CD14-positive monocyte (primary cell): ENCODE measurements at regions not wholly inside any gene's neighbourhood (a gene's known extent, or its start where the extent isn't known, plus 50 kb on each side); places are given as distances from the start of the nearest gene placed in this dataset.

Experiments used
- DNase-seq, 3 donors: peaks; one replicate each; pipeline ENCODE4 v3.0.0-alpha.2; 2011 to 2022
- H2AFZ ChIP-seq: 2 replicates; pipeline ENCODE4 v1.6.0; 2012; ENCODE audit warnings: mild to moderate bottlenecking, low read depth, low read length, inconsistent platforms; ENCODE audit not compliant: insufficient read depth, poor library complexity, severe bottlenecking
- H3K27ac ChIP-seq, 2 donors: 1 replicate in 1 of 2; 2 replicates in 1 of 2; pipeline ENCODE4 v1.5.1; 2012 to 2013; ENCODE audit warnings: low read length in 2 of 2, control low read depth in 1 of 2, inconsistent platforms in 1 of 2, low read depth in 1 of 2, mild to moderate bottlenecking in 1 of 2
- H3K27me3 ChIP-seq, 2 donors: one replicate each; pipeline versions ENCODE4 v1.6.0 to v1.6.1; 2011 to 2013; ENCODE audit warnings: low read length in 2 of 2; ENCODE audit not compliant: control insufficient read depth in 2 of 2, insufficient read depth in 2 of 2
- H3K36me3 ChIP-seq, 2 donors: replicated peaks in 1 of 2; 1 replicate in 1 of 2; 2 replicates in 1 of 2; pipeline versions ENCODE4 v1.5.1 to v1.6.1; 2012 to 2013; ENCODE audit warnings: low read length in 2 of 2, control low read depth in 1 of 2, inconsistent platforms in 1 of 2, mild to moderate bottlenecking in 1 of 2; ENCODE audit not compliant: insufficient read depth in 2 of 2, control insufficient read depth in 1 of 2
- H3K4me1 ChIP-seq, 2 donors: 1 replicate in 1 of 2; 2 replicates in 1 of 2; pipeline versions ENCODE4 v1.5.1 to v1.6.1; 2012 to 2013; ENCODE audit warnings: low read length in 2 of 2, control low read depth in 1 of 2, inconsistent platforms in 1 of 2, mild to moderate bottlenecking in 1 of 2, moderate library complexity in 1 of 2; ENCODE audit not compliant: insufficient read depth in 2 of 2, control insufficient read depth in 1 of 2
- H3K4me2 ChIP-seq: replicated peaks from 2 replicates; pipeline ENCODE3; 2012; ENCODE audit warnings: low read length, moderate library complexity, mild to moderate bottlenecking; ENCODE audit not compliant: poor library complexity, severe bottlenecking; ENCODE audit errors: extremely low read depth
- H3K4me3 ChIP-seq, 3 experiments: fragments of 200-600 bp in 1 of 3; sonication (generic) in 1 of 3; replicated peaks in 1 of 3; 1 replicate in 2 of 3; 2 replicates in 1 of 3; pipeline ENCODE4 v1.5.1; 2011 to 2013; ENCODE audit warnings: low read length in 3 of 3, mild to moderate bottlenecking in 3 of 3, control low read depth in 2 of 3, low read depth in 2 of 3, inconsistent platforms in 1 of 3, moderate library complexity in 1 of 3
- H3K79me2 ChIP-seq: 2 replicates; pipeline ENCODE4 v1.6.0; 2012; ENCODE audit warnings: mild to moderate bottlenecking, control low read depth, inconsistent platforms, low read length, moderate library complexity; ENCODE audit not compliant: insufficient read depth
- H3K9ac ChIP-seq: 2 replicates; pipeline ENCODE4 v1.6.0; 2017; ENCODE audit warnings: low read length, mild to moderate bottlenecking; ENCODE audit not compliant: insufficient read depth, poor library complexity, severe bottlenecking
- H3K9me3 ChIP-seq, 2 donors: replicated peaks in 1 of 2; 1 replicate in 1 of 2; 2 replicates in 1 of 2; pipeline versions ENCODE4 v1.5.1 to v1.6.1; 2012 to 2013; ENCODE audit warnings: low read length in 2 of 2, control low read depth in 1 of 2; ENCODE audit not compliant: control insufficient read depth in 1 of 2, insufficient read depth in 1 of 2
- H4K20me1 ChIP-seq: 2 replicates; pipeline ENCODE4 v1.6.0; 2012; ENCODE audit warnings: mild to moderate bottlenecking, low read length, control low read depth, moderate library complexity; ENCODE audit not compliant: insufficient read depth
- H3K27ac Mint-ChIP-seq, 7 donors: one replicate each; pipeline ENCODE4 v1.8.0; 2020; ENCODE audit warnings: mild to moderate bottlenecking in 7 of 7, mixed read lengths in 7 of 7, moderate library complexity in 6 of 7, inconsistent platforms in 2 of 7
- H3K27me3 Mint-ChIP-seq, 3 donors: one replicate each; pipeline ENCODE4 v1.8.0; 2021 to 2022; ENCODE audit warnings: low read depth in 3 of 3, mild to moderate bottlenecking in 3 of 3, mixed read lengths in 3 of 3, moderate library complexity in 3 of 3, inconsistent platforms in 1 of 3
- H3K36me3 Mint-ChIP-seq, 2 donors: one replicate each; pipeline ENCODE4 v1.8.0; 2020; ENCODE audit warnings: mixed read lengths in 2 of 2, inconsistent platforms in 1 of 2, mild to moderate bottlenecking in 1 of 2
- H3K4me1 Mint-ChIP-seq: one replicate; pipeline ENCODE4 v1.8.0; 2020; ENCODE audit warnings: mild to moderate bottlenecking, mixed read lengths
- H3K4me3 Mint-ChIP-seq, 2 donors: one replicate each; pipeline ENCODE4 v1.8.0; 2020; ENCODE audit warnings: mild to moderate bottlenecking in 2 of 2, mixed read lengths in 2 of 2, moderate library complexity in 1 of 2
- H3K9me3 Mint-ChIP-seq, 7 donors: one replicate each; pipeline ENCODE4 v1.8.0; 2020 to 2022; ENCODE audit warnings: mixed read lengths in 7 of 7, mild to moderate bottlenecking in 6 of 7, moderate library complexity in 6 of 7, inconsistent platforms in 2 of 7
- CTCF ChIP-seq: fragments of 200-600 bp; IDR thresholded peaks from one replicate; pipeline ENCODE4 v1.8.0; 2022; ENCODE audit warnings: antibody characterized with exemption, mild to moderate bottlenecking
- WGBS: methylation state at CpG from one replicate; pipeline ENCODE4 v1.1.5; 2013; ENCODE audit warnings: missing lambda C conversion rate; ENCODE audit not compliant: insufficient coverage; 5-methylcytosine and 5-hydroxymethylcytosine counted together
- intact Hi-C, 2 donors: fragments of 100-400 bp; cut with micrococcal nuclease; formaldehyde crosslinking; loops; one replicate each; pipeline versions ENCODE4 v1.15.0 to v1.15.1; 2023

- TF ChIP-seq CTCF: no peak
- Histone ChIP-seq H3K27me3 (no peaks in the 10 kb centered on the region), H3K36me3 (no peaks in the 10 kb centered on the region), H4K20me1 (no peaks in the 10 kb centered on the region), H2AFZ (no peak overlapping the region), H3K4me3 (no peak overlapping the region), H3K79me2 (no peaks in the 10 kb centered on the region), H3K27ac (no peak overlapping the region), H3K4me1 (no peaks in the 10 kb centered on the region), H3K9me3 (peaks cover 0 to 3% of the 10 kb centered on the region in 2 donors), H3K4me2 (no peak overlapping the region), H3K9ac (no peak overlapping the region)
- Mint-ChIP-seq H3K4me1 (no peaks in the 10 kb centered on the region), H3K36me3 (no peaks in the 10 kb centered on the region), H3K27me3 (peaks cover 0 to 2% (median 2%) of the 10 kb centered on the region in 3 donors), H3K9me3 (peaks cover 0 to 3% (median 0%) of the 10 kb centered on the region in 7 donors), H3K4me3 (no peak overlapping the region), H3K27ac (no peak overlapping the region)
- intact Hi-C loops: no loop called here
- no peak for DNase-seq
- WGBS: no CpG with 5 or more reads among the region's 3 CpGs
Observed at GRCh38 chr2:82344670-82345069, 2040.1 kb upstream of the LRRTM1 start.

GRCh38 chr2:82342356-82342755 lies 2037.8 kb upstream of the LRRTM1 start:
- Mint-ChIP-seq H3K27ac (no peak overlapping the region), H3K4me1 (no peaks in the 10 kb centered on the region), H3K4me3 (no peak overlapping the region), H3K36me3 (no peaks in the 10 kb centered on the region), H3K27me3 (peaks cover 0 to 2% (median 0%) of the 10 kb centered on the region in 3 donors), H3K9me3 (peaks cover 0 to 2% (median 0%) of the 10 kb centered on the region in 7 donors)
- Histone ChIP-seq H3K4me2 (no peak overlapping the region), H2AFZ (no peak overlapping the region), H3K9ac (no peak overlapping the region), H3K4me1 (no peaks in the 10 kb centered on the region), H3K4me3 (no peak overlapping the region), H4K20me1 (no peaks in the 10 kb centered on the region), H3K27ac (no peak overlapping the region), H3K9me3 (no peaks in the 10 kb centered on the region), H3K27me3 (no peaks in the 10 kb centered on the region), H3K79me2 (no peaks in the 10 kb centered on the region), H3K36me3 (no peaks in the 10 kb centered on the region)
- intact Hi-C loops: no loop called here
- no peak for TF ChIP-seq CTCF
- no CpG with 5 or more reads among the region's 3 CpGs for WGBS
- DNase-seq: no peak
